COLO668 (cell line): ENCODE measurements at regions not wholly inside any gene's neighbourhood (a gene's known extent, or its start where the extent isn't known, plus 50 kb on each side); places are given as distances from the start of the nearest gene placed in this dataset.
A peak's percentile ranks its signal among the peaks of the same experiment; 100 is the strongest.
"Not testable (repeated sequence)": the region's sequence is repeated elsewhere in the genome, so short reads cannot be mapped to it uniquely, and the experiment has no call there.

Experiments used
- DNase-seq: peaks from one replicate; lab custom pipeline; 2025; ENCODE audit not compliant: unreplicated experiment; lab: John Stamatoyannopoulos, UW

DNA sequence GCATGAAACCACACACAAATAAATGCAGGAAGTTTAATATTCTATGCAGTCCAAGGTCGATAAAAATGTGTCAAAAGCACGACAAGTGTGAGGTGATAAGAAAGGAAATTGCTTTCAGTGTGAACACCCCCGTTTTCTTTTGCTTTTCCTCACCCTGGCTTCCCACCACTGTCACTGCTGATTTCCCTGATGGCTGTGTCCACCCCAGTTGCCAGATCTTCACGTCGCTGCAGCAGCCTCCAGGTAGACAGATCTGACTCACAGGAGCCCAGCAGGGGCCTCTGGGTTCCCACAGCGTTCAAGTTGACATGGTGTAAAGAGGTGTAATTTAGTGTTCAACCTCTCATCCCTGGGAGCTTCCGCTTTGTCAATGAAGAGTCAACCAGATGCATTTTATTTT is 128.0 kb upstream of the TACR1 start:
- no peak for DNase-seq

- no peak for DNase-seq
These were observed 127.3 kb upstream of the TACR1 start for GRCh38 chr2:75326645-75327044.

DNA sequence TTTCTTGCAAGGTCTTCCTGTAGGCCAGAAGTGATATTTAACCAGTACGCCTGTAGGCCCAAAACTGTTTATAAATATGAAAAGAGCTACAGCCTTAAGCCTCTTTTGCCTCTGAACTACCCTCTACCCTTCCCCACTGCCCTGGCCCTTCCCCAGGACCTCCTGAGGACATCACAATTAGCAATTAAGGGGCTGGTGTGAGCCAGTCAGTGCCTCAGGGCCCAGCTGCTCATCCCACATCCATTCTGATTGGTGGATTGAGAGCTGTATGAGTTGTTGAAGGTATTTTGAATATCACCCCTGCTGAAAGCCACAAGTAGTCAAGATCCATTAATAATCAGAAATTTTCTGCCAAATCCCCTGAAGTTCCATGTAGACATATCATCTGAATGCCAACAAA is 126.3 kb upstream of the TACR1 start:
- no peak for DNase-seq

GRCh38 chr2:75324861-75325284 is 125.6 kb upstream of the TACR1 start:
- DNase-seq = no peak

GRCh38 chr2:75324141-75324540 is 124.8 kb upstream of the TACR1 start:
- DNase-seq = no peak

DNA sequence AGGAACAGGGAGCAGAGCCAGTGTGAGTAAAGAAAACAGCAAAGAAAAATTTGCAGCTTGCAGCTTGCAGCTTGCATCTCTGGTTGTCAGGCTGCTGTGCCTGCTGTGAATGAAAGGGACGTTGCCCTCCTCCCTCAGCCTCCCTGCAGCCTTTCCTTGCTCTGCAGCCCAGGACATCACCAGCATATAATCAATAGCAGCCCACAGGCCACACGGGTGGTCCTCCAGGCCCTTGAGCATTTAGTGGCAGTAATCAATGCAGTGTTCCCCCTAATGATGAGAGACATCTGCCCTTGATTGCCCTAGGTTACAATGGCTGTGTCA is 122.2 kb upstream of the TACR1 start:
- DNase-seq = no peak

DNA sequence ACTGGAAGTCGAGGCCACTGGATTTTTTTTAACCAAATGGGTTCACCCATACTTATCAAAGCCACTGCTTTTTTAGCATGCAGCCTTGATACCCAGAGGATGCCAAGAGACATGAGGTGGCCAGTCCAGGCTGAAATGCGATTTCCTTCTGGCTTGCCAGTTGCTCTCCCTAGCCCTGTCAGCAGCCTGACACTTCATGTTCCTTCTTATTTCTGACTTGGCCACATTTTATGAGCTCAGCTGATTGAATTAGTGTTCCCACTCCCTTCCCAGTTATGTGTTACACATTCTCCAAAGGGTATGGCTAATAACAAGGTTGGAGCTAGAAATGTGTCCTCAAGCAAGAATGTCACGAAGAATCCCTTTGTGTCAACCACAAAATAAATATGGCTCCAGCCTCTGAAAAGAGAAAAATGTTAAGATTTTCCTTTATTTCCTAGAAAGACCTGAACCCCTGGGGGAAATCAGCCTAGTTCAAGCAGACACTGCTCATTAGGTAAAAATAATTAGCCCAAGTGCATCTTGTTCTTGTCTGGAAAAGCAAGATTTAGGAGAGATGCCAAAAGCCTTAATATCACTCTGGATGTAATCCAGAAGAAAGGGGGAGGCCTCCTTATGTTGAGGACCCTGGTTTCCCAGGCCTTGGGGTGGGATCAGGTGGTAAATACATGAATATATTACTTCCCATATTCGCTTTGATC is 121.7 kb upstream of the TACR1 start:
- no peak for DNase-seq

DNA sequence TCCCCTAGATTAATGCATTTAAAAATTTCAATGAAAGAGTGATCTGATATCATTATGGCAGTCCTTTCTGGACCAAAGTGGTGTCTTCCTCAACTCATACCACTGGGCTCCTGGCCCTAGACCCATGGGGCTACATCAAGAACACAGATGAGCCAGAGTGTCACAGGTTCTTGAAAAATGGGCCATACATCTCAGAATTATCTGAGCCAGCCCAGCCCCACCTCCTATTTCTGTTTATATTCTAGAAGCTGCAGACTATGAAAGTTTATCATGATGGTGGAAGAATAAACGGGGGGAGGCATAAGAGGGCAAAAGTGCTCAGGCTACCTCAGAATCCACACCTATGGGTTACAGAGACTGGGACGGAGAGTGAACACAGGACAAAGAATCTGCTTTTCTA is 120.6 kb upstream of the TACR1 start:
- DNase-seq = no peak

GRCh38 chr2:75317802-75318201 is 118.5 kb upstream of the TACR1 start:
- no peak for DNase-seq

DNA sequence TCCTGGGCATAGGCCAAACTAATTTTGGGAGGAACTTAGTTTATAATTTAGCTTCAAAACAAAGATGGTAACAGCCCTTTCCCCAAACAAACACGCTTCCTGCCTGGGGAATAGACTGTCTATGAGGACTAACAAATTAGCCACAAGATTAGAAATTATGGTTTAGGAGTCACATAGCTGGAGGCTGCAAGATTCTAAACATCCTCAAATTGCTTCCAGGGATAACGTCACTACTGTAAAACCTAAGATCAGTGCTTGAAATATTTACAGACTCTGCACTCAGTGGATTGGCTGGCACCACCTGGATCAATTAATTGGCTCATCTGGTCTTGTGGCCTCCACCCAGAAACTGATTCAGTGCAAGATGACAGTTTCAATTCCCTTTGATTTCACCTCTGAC is 118.0 kb upstream of the TACR1 start:
- DNase-seq = no peak

DNA sequence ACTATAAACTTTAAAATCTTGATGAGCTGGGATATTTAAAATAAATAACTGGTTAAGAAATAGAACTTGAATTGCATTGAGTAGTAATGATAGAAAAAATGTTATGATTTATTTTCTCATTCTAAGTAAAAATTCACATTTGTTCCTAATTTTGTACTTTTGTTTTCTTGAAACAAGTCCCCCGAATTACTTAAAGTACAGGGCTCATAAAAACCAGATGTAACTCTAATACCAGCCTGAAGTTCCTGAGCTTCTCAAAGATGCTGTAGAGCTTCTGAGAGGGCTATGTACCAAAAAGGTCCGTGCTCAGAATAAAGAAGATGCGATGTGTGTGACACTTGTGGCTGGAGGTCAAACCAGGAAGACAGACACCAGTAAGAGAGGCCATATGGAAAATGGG is 116.1 kb upstream of the TACR1 start:
- DNase-seq = no peak

- DNase-seq = peak; percentile 19
These were observed 112.7 kb upstream of the TACR1 start for GRCh38 chr2:75311993-75312392.

GRCh38 chr2:75311521-75311920 is 112.2 kb upstream of the TACR1 start:
- DNase-seq = no peak

GRCh38 chr2:75310876-75311275 is 111.6 kb upstream of the TACR1 start:
- no peak for DNase-seq

DNA sequence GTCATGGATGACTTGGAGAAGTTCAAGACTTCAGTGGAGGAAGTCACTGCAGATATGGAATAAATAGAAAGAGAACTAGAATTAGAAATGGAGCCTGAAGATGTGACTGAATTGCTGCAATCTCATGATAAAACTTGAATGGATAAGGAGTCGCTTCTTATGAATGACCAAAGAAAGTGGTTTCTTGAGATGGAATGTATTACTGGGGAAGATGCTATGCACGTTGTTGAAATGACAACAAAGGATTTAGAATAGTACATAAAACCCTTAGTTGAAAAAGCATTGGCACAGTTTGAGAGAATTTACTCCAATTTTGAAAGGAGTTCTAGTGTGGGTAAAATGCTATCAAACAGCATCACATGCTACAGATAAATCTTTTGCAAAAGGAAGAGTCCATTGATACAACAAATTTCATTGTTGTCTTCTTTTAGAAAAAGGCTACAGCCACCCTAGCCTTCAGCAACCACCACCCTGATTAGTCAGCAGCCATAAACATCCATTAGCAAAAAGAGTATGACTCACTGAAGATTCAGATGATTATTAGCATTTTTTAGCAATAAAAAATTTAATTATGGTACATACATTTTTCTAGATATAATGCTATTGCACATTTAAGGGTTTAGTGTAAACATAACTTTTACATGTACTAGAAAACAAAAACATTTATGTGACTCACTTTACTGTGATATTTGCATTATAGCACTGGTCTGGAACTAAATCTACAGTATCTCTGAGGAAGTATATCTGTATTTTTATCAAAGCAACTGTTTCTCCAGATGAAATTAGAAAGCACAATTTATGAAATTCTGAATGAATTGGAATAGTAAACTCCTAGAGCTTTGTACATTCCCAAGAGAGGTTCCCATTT is 110.5 kb upstream of the TACR1 start:
- no peak for DNase-seq

DNA sequence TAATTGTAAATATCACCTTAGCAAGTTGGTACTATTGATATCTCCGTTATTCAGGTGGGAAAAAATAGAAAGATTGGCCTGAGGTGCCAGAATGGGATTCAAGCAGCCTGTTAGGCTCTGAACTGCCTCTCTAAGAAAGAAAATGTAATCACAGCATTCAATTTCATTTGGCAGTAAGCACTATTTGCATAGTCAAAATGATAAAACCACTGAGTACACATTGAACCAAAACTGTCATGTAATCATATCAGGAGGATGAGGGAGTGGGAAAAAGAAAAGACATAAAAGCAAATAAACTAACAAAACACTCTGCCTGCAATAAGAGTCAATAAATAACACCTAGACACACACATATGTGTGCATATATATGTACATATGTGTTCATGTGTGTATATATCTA is 103.9 kb upstream of the TACR1 start:
- DNase-seq = no peak

DNA sequence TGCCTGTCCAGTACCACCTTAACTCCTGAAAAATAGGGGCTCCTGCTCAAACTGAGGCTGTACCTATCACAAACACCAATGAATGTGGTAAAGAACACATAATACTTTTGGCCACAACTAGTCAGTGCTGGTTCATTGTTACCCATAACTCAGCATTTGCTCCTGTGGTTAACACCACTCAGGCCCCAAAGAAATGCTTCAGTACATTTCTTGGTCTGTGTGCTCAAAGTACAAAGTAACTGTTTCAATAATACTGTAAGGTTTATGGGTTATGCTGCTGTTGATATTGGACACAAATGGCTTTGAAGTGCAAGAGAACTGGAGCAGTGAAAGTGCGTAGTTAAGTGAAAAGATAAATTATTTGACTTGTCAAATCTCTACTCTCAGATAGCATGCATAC is 95.0 kb upstream of the TACR1 start:
- DNase-seq = no peak

GRCh38 chr2:75292826-75293225 is 93.5 kb upstream of the TACR1 start:
- no peak for DNase-seq

GRCh38 chr2:75290600-75291150 is 91.4 kb upstream of the TACR1 start:
- DNase-seq = no peak

GRCh38 chr2:75289771-75290170 is 90.5 kb upstream of the TACR1 start:
- DNase-seq = no peak

GRCh38 chr2:75289178-75289577 is 89.9 kb upstream of the TACR1 start:
- DNase-seq = not testable (repeated sequence)

GRCh38 chr2:75288760-75289159 is 89.4 kb upstream of the TACR1 start:
- DNase-seq = no peak
